Medulla oblongata (tissue), 1 donor: ENCODE measurements at regions not wholly inside any gene's neighbourhood (a gene's known extent, or its start where the extent isn't known, plus 50 kb on each side); places are given as distances from the start of the nearest gene placed in this dataset.
"Not testable (repeated sequence)": the region's sequence is repeated elsewhere in the genome, so short reads cannot be mapped to it uniquely, and the experiment has no call there.

Experiments
- DNase-seq: peaks from one replicate; pipeline ENCODE4 v3.0.0-alpha.2; 2015; ENCODE audit errors: extremely low spot score

DNA sequence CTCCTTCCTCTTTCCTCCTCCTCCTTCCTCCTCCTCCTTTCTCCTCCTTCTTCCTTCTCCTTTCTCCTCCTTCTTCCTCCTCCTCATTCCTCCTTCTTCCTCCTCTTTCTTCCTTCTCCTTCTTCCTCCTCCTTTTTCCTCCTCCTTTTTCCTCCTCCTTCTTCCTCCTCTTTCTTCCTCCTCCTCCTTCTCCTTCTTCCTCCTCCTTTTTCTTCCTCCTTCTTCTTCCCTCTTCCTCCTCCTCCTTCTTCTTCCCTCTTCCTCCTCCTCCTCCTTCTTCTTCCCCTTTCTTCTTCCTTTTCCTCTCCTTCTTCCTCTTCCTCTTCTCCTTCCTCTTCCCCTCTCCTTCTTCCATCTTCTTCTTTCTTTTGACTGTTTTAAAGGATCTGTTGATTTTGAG is 538.8 kb downstream of the TMEM38B start:
- DNase-seq = no peak

GRCh38 chr9:106260908-106261307 is 566.6 kb downstream of the TMEM38B start:
- DNase-seq = not testable (repeated sequence)

DNA sequence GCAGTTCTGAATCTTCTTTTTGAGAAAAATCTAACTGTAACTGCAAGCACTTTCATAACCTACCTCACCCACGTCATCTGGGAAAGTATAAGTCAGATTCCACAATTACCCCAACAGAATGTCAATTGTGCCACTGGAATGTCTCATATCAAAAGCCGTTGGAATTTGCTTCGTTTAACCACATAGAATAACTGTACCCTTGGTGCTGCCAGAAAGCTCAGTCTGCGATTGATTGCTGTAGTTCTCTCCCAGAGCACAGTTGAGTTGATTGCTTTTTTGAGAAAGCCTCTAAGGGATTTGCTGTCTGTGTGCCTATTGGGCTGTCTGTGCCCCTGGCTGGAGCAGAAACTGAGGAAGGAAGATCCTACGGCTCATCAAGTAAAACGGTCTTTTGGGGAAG is 583.6 kb downstream of the TMEM38B start:
- no peak for DNase-seq

GRCh38 chr9:106283769-106284168 is 579.2 kb upstream of the ZNF462 start:
- DNase-seq = peak; percentile 24

GRCh38 chr9:106284296-106284695 is 578.7 kb upstream of the ZNF462 start:
- peak; percentile 38 for DNase-seq

GRCh38 chr9:106286249-106286648 is 576.7 kb upstream of the ZNF462 start:
- DNase-seq = peak; percentile 81

- DNase-seq = peak; percentile 73
Observed at GRCh38 chr9:106287091-106287631, 575.8 kb upstream of the ZNF462 start.

DNA sequence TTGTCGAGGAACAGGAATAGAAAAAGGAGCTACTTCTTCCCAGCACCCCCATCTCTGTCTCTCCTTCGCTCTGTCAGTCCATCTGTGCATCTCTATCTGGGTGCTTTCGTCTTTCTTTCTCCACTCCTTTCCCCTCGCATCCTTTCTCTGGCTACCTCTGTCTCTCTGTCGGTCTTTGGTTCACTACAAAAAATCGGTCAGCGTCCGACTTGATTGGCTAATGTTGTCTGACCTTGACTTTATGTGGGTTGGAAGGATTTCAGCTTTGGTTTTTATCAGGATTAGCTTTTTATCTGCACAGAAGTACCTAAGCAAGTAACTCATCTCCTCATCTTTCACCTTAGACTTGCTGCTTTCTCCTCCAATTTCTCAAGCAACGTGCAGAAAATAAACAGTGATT is 575.2 kb upstream of the ZNF462 start:
- peak; percentile 38 for DNase-seq

DNA sequence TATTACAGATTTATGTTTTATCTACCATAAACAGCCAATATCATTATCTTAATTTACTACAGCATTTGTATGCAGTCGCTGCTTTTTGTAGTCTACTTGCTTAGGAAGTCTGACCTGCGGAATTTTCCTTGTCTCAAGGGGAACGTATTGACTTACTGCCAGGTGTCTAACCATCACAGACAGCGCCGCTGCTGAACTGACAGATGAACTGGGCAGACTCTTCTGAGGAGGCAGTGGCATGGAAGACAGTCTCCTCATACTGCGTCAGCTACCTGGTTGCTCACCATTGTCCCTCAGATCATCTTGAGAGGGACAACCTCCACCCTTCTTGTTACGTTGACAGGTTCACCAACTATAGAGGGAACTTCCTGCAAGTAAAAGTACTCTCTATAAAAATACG is 574.3 kb upstream of the ZNF462 start:
- DNase-seq = no peak

GRCh38 chr9:106291786-106292185 is 571.2 kb upstream of the ZNF462 start:
- DNase-seq = no peak

- DNase-seq = no peak
Observed at GRCh38 chr9:106296426-106296825, 566.5 kb upstream of the ZNF462 start.

DNA sequence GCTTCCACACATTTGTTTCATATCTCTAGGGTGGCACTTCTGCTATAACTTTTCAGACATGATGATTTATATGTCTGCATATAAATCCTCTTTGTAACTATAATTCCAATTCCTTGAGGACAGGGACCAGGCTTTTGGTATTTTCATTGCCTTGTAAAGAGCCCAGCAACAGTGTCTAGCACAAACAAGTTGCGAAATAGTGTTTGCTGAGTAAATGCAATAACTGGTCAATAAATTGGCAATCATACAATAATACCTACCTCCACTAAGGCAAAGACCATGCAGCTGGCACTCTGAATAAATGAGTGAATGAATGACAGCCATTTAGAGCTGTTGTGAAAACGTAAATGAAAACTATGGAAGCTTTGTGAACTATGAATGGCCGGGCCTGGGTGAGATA is 564.0 kb upstream of the ZNF462 start:
- no peak for DNase-seq

DNA sequence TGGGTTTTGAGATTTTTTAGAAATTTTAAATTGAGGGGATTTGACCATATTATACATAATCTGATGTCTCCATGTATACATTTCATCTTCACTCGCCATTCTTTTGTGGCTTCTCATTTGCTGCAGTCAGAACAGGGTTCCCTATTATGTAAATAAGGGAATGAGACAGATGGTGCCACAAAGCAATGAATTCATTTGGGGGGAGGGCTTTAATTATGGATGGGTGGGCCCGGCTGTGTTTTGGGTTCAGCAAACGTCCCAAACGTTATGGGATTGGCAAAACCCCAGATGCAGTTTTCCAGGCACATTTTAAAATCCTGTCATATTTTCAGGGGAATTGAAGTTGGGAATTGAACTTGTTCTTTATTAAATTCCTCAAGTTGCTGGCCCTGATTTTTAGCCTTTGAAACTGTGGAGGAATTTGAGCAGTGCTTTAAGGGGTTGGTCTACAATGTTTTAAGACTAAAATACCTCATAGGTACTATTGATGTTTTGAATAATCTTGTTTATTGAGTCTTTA is 558.5 kb upstream of the ZNF462 start:
- no peak for DNase-seq

- peak; percentile 72 for DNase-seq
Observed at GRCh38 chr9:106305428-106306133, 557.4 kb upstream of the ZNF462 start.

- DNase-seq = no peak
Observed at GRCh38 chr9:106307670-106308069, 555.3 kb upstream of the ZNF462 start.

GRCh38 chr9:106309925-106310324 is 553.0 kb upstream of the ZNF462 start:
- no peak for DNase-seq

DNA sequence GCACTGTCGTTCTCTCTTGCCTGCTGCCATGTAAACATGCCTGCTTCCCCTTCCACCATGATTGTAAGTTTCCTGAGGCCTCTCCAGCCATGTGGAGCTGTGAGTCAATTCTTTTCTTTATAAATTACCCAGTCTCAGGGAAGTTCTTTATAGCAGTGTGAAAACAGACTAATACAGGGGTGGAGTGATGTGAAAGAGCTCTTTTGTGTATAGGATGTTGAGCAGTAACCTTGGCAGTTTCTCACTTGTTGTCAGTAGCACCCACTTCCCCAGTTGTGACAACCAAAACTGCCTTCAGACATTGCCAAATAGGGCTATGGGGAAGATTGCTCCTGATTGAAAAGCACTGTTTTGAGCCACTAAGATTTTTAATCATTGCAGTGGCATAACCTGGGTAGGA is 552.2 kb upstream of the ZNF462 start:
- DNase-seq = no peak

DNA sequence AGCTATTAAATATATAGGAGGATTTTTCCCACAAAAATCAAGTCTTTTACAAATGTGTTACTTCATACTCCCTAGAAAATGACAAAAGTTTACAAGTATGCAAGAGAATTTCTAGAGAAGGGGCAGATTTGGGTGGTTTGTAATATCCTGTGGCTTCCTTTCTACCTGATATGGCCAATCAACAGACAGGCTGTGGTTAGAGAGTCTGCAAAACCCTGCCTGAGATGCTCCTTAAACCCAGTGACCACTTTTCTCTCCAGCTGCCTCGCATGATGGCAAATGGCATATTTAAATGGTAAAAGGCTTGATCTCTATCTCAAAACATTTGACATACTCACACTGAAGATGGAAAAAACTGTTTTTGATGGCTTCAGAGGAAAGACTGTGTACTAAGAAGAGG is 550.1 kb upstream of the ZNF462 start:
- DNase-seq = no peak

DNA sequence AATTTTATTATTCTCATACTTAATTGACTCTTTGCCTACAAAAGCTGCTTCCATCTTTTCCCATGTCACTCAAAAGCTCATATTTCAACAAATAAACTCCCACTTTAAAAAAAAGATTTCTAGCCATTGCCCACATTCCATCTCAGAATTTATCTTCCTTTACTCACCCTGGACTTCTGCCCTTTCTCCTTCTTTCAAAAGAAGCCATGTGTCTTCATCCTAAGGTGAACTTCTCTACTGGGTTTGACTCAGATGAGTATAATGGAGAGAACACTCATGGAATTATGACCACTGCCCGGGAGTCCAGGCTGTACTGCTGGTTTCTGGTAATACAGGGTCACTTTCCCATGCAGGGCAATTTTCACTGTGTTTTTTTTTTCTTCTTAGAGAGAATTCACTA is 548.5 kb upstream of the ZNF462 start:
- no peak for DNase-seq

DNA sequence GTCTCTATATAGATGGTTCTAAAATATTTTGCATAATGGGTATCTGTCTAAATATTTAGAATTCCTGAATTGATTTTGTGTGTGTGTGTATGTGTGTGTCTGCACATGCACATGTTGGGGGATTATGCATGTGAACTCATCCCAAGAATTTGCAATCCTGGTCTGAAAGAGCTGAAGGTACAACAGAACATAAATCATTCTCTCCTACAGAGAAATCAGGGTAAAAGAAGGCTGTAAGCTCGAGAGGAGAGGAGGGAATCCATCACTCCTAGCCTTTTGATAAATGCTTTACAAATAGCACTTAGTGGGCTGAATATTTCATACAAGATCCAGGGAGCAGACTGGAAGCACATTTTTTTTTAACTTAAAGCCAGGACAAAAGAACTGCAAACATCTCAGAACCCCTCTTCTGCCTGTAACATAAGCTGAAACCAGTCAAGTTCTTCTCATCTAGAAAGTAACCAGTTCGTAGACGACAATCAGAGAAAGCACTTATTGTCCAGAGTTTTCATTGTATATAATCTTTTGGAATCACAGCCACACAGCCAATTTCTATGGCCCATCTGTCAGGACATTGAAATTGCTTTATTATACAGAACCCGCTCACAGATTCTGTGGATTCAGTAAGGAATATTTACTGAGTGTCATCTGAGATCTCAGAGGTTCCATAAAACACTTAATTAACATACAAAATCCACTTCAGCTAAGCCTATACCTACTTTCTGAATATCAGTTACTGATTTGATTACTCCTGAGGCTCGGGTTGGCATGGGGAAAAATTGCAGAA is 541.4 kb upstream of the ZNF462 start:
- no peak for DNase-seq

DNA sequence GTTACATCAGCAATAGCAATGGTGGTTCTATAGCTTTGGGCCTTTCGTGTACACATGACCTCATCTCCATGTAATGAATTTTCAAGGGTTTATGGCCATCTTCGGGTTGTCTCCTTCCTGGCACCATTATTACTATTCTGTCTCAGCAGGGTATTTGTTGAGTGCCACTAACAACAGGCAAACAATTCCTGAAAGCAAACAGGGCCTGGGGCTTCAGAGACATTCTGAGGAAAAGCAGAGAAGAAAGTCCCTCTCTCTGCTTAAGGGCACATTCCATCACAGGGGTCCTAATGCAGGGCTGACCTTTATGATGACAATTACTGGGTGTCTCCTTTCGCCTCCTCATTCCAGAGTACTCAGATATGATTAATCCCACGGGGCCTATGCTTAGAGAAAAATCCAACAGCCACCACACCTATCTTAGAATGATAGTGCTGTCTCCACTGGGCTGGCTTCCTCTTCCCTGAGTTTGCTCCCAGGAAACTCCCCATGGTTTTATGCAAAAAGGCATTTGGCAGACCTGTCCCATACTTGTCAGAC is 540.2 kb upstream of the ZNF462 start:
- no peak for DNase-seq

DNA sequence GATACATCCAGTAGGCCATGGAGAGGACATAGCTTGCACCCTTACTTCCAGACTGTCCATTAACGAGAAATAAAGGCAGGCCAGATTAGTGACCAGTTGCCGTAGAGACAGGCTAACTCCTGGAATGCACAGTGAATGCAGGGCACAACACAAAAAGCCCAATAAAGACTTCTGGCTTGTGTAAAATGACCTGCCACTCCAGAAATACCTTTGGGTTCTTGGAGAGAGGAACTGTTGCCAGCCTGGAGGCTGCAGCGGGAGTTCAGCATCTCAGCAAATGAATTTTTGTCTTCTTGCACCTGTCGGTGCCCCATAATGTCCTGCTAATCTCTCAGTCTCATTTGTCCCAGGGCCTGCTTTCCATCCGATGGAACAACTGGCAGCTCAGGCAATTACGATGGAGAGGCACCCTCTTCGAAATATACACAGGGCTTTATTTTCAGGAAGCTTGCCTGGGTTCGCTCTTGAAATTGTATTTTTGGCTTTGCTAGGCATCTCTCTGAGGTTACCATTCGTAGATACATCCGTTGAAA is 538.8 kb upstream of the ZNF462 start:
- DNase-seq = no peak
